ENCODE measurements at regions not wholly inside any gene's neighbourhood (a gene's known extent, or its start where the extent isn't known, plus 50 kb on each side); places are given as distances from the start of the nearest gene placed in this dataset.

- Histone ChIP-seq H3K27ac (ENCODE audit: low read depth, low read length) (no peak overlapping the region), H4K20me1 (ENCODE audit: control insufficient read depth, insufficient read depth, low read depth, low read length) (no peaks in the 10 kb centered on the region), H3K4me2 (ENCODE audit: low read length) (no peak overlapping the region), H3K79me2 (ENCODE audit: control insufficient read depth, low read length) (no peaks in the 10 kb centered on the region), H3K4me3 (ENCODE audit: low read length) (no peak overlapping the region), H3K9me2 (replicated peaks; ENCODE audit: control insufficient read depth, low read length) (no peaks in the 10 kb centered on the region), H3K27me3 (ENCODE audit: control insufficient read depth, low read length) (no peaks in the 10 kb centered on the region), H3K9me3 (ENCODE audit: control insufficient read depth, insufficient read depth, low read length) (no peaks in the 10 kb centered on the region), H3K4me1 (ENCODE audit: control insufficient read depth, low read length) (no peaks in the 10 kb centered on the region), H3F3A (ENCODE audit: control insufficient read depth, insufficient read depth) (no peaks in the 10 kb centered on the region), H3K36me3 (ENCODE audit: control insufficient read depth, low read length) (no peaks in the 10 kb centered on the region)
- no peak for TF ChIP-seq EZH2phosphoT487 (IDR thresholded peaks at IDR 0.05; ENCODE audit: borderline replicate concordance, low read length)
- TF ChIP-seq, protein P1, sequence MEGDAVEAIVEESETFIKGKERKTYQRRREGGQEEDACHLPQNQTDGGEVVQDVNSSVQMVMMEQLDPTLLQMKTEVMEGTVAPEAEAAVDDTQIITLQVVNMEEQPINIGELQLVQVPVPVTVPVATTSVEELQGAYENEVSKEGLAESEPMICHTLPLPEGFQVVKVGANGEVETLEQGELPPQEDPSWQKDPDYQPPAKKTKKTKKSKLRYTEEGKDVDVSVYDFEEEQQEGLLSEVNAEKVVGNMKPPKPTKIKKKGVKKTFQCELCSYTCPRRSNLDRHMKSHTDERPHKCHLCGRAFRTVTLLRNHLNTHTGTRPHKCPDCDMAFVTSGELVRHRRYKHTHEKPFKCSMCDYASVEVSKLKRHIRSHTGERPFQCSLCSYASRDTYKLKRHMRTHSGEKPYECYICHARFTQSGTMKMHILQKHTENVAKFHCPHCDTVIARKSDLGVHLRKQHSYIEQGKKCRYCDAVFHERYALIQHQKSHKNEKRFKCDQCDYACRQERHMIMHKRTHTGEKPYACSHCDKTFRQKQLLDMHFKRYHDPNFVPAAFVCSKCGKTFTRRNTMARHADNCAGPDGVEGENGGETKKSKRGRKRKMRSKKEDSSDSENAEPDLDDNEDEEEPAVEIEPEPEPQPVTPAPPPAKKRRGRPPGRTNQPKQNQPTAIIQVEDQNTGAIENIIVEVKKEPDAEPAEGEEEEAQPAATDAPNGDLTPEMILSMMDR (IDR thresholded peaks at IDR 0.05; ENCODE audit: low read depth, low read length, poor library complexity, severe bottlenecking) = no peak
Measured at GRCh38 chr9:26169708-26170107, 491.5 kb upstream of the TUSC1 start.

- Histone ChIP-seq H3K9me3 (ENCODE audit: control insufficient read depth, insufficient read depth, low read length) (no peaks in the 10 kb centered on the region), H3K4me3 (ENCODE audit: low read length) (no peak overlapping the region), H3K36me3 (ENCODE audit: control insufficient read depth, low read length) (no peaks in the 10 kb centered on the region), H3K79me2 (ENCODE audit: control insufficient read depth, low read length) (no peaks in the 10 kb centered on the region), H3K27ac (ENCODE audit: low read depth, low read length) (no peak overlapping the region), H4K20me1 (ENCODE audit: control insufficient read depth, insufficient read depth, low read depth, low read length) (no peaks in the 10 kb centered on the region), H3F3A (ENCODE audit: control insufficient read depth, insufficient read depth) (no peaks in the 10 kb centered on the region), H3K9me2 (replicated peaks; ENCODE audit: control insufficient read depth, low read length) (no peaks in the 10 kb centered on the region), H3K4me2 (ENCODE audit: low read length) (no peak overlapping the region), H3K27me3 (ENCODE audit: control insufficient read depth, low read length) (no peaks in the 10 kb centered on the region), H3K4me1 (ENCODE audit: control insufficient read depth, low read length) (no peaks in the 10 kb centered on the region)
- TF ChIP-seq, protein P1 (IDR thresholded peaks at IDR 0.05; ENCODE audit: low read depth, low read length, poor library complexity, severe bottlenecking) = no peak
- no peak for TF ChIP-seq EZH2phosphoT487 (IDR thresholded peaks at IDR 0.05; ENCODE audit: borderline replicate concordance, low read length)
Measured at GRCh38 chr9:26166537-26166936, 488.3 kb upstream of the TUSC1 start.

GRCh38 chr9:26165426-26165825 lies 487.2 kb upstream of the TUSC1 start:
- H3K79me2 ChIP-seq (ENCODE audit: control insufficient read depth, low read length) = no peaks in the 10 kb centered on the region
- no peak overlapping the region for H3K4me2 ChIP-seq (ENCODE audit: low read length)
- H3K4me1 ChIP-seq (ENCODE audit: control insufficient read depth, low read length) = no peaks in the 10 kb centered on the region
- H3K9me3 ChIP-seq (ENCODE audit: control insufficient read depth, insufficient read depth, low read length) = no peaks in the 10 kb centered on the region
- H3K36me3 ChIP-seq (ENCODE audit: control insufficient read depth, low read length) = no peaks in the 10 kb centered on the region
- no peaks in the 10 kb centered on the region for H3F3A ChIP-seq (ENCODE audit: control insufficient read depth, insufficient read depth)
- TF ChIP-seq, protein P1 (IDR thresholded peaks at IDR 0.05; ENCODE audit: low read depth, low read length, poor library complexity, severe bottlenecking) = no peak
- no peak for TF ChIP-seq EZH2phosphoT487 (IDR thresholded peaks at IDR 0.05; ENCODE audit: borderline replicate concordance, low read length)
- no peaks in the 10 kb centered on the region for H3K27me3 ChIP-seq (ENCODE audit: control insufficient read depth, low read length)
- H3K27ac ChIP-seq (ENCODE audit: low read depth, low read length) = no peak overlapping the region
- no peaks in the 10 kb centered on the region for H3K9me2 ChIP-seq (replicated peaks; ENCODE audit: control insufficient read depth, low read length)
- H4K20me1 ChIP-seq (ENCODE audit: control insufficient read depth, insufficient read depth, low read depth, low read length) = no peaks in the 10 kb centered on the region
- no peak overlapping the region for H3K4me3 ChIP-seq (ENCODE audit: low read length)

- no peaks in the 10 kb centered on the region for H4K20me1 ChIP-seq (ENCODE audit: control insufficient read depth, insufficient read depth, low read depth, low read length)
- H3F3A ChIP-seq (ENCODE audit: control insufficient read depth, insufficient read depth) = no peaks in the 10 kb centered on the region
- H3K27ac ChIP-seq (ENCODE audit: low read depth, low read length) = no peak overlapping the region
- no peak overlapping the region for H3K4me2 ChIP-seq (ENCODE audit: low read length)
- no peaks in the 10 kb centered on the region for H3K4me1 ChIP-seq (ENCODE audit: control insufficient read depth, low read length)
- H3K9me3 ChIP-seq (ENCODE audit: control insufficient read depth, insufficient read depth, low read length) = no peaks in the 10 kb centered on the region
- no peak for TF ChIP-seq EZH2phosphoT487 (IDR thresholded peaks at IDR 0.05; ENCODE audit: borderline replicate concordance, low read length)
- TF ChIP-seq, protein P1 (IDR thresholded peaks at IDR 0.05; ENCODE audit: low read depth, low read length, poor library complexity, severe bottlenecking) = no peak
- no peaks in the 10 kb centered on the region for H3K27me3 ChIP-seq (ENCODE audit: control insufficient read depth, low read length)
- no peak overlapping the region for H3K4me3 ChIP-seq (ENCODE audit: low read length)
- no peaks in the 10 kb centered on the region for H3K36me3 ChIP-seq (ENCODE audit: control insufficient read depth, low read length)
- no peaks in the 10 kb centered on the region for H3K79me2 ChIP-seq (ENCODE audit: control insufficient read depth, low read length)
- H3K9me2 ChIP-seq (replicated peaks; ENCODE audit: control insufficient read depth, low read length) = no peaks in the 10 kb centered on the region
Measured at GRCh38 chr9:26163931-26164330, 485.7 kb upstream of the TUSC1 start.
